Glutamatergic neuron (in vitro differentiated cells): ENCODE measurements at regions not wholly inside any gene's neighbourhood (a gene's known extent, or its start where the extent isn't known, plus 50 kb on each side); places are given as distances from the start of the nearest gene placed in this dataset.

Experiments used
- DNase-seq: peaks from one replicate; pipeline ENCODE4 v3.0.0; 2022
- H3K27ac Mint-ChIP-seq: one replicate; pipeline ENCODE4 v1.8.0; 2020; ENCODE audit warnings: mild to moderate bottlenecking, mixed read lengths, inconsistent platforms; ENCODE audit not compliant: unreplicated experiment
- H3K27me3 Mint-ChIP-seq: one replicate; pipeline ENCODE4 v1.8.0; 2020; ENCODE audit warnings: mild to moderate bottlenecking, moderate library complexity, mixed read lengths, inconsistent platforms; ENCODE audit not compliant: unreplicated experiment
- H3K36me3 Mint-ChIP-seq: one replicate; pipeline ENCODE4 v1.8.0; 2020; ENCODE audit warnings: mild to moderate bottlenecking, mixed read lengths, inconsistent platforms; ENCODE audit not compliant: unreplicated experiment
- H3K4me1 Mint-ChIP-seq: one replicate; pipeline ENCODE4 v1.8.0; 2020; ENCODE audit warnings: mild to moderate bottlenecking, low read depth, mixed read lengths, inconsistent platforms; ENCODE audit not compliant: unreplicated experiment
- H3K4me3 Mint-ChIP-seq: one replicate; pipeline ENCODE4 v1.8.0; 2020; ENCODE audit warnings: mild to moderate bottlenecking, mixed read lengths, inconsistent platforms; ENCODE audit not compliant: unreplicated experiment
- H3K9me3 Mint-ChIP-seq: one replicate; pipeline ENCODE4 v1.8.0; 2020; ENCODE audit warnings: mild to moderate bottlenecking, moderate library complexity, mixed read lengths, inconsistent platforms; ENCODE audit not compliant: unreplicated experiment
- CTCF ChIP-seq: fragments of 200-600 bp; sonication (generic); IDR thresholded peaks from one replicate; pipeline ENCODE4 v1.5.0; 2021; ENCODE audit not compliant: partially characterized antibody, unreplicated experiment

GRCh38 chr2:180579388-180579787 lies 401.0 kb upstream of the UBE2E3 start:
- Mint-ChIP-seq H3K9me3 (no peaks in the 10 kb centered on the region), H3K27ac (no peak overlapping the region), H3K4me1 (peaks cover 2% of the 10 kb centered on the region), H3K36me3 (no peaks in the 10 kb centered on the region), H3K27me3 (no peaks in the 10 kb centered on the region), H3K4me3 (no peak overlapping the region)
- no peak for TF ChIP-seq CTCF
- no peak for DNase-seq

GRCh38 chr2:180578441-180578840 lies 402.0 kb upstream of the UBE2E3 start:
- Mint-ChIP-seq H3K36me3 (no peaks in the 10 kb centered on the region), H3K27me3 (no peaks in the 10 kb centered on the region)

GRCh38 chr2:180577567-180577966 lies 402.8 kb upstream of the UBE2E3 start:
- Mint-ChIP-seq H3K9me3 (no peaks in the 10 kb centered on the region), H3K4me1 (peaks cover 2% of the 10 kb centered on the region), H3K27me3 (no peaks in the 10 kb centered on the region), H3K4me3 (no peak overlapping the region), H3K36me3 (no peaks in the 10 kb centered on the region), H3K27ac (no peak overlapping the region)
- DNase-seq = no peak
- no peak for TF ChIP-seq CTCF

More at GRCh38 chr2:180578441-180578840, 402.0 kb upstream of the UBE2E3 start:
- Mint-ChIP-seq H3K9me3 (no peaks in the 10 kb centered on the region), H3K4me3 (no peak overlapping the region), H3K27ac (no peak overlapping the region), H3K4me1 (peaks cover 2% of the 10 kb centered on the region)
- no peak for DNase-seq
- TF ChIP-seq CTCF = no peak

GRCh38 chr2:180573951-180574350 lies 406.5 kb upstream of the UBE2E3 start:
- Mint-ChIP-seq H3K27ac (no peak overlapping the region), H3K27me3 (no peaks in the 10 kb centered on the region), H3K4me3 (no peak overlapping the region), H3K9me3 (no peaks in the 10 kb centered on the region), H3K4me1 (peaks cover 2% of the 10 kb centered on the region), H3K36me3 (no peaks in the 10 kb centered on the region)
- TF ChIP-seq CTCF = no peak
- DNase-seq = no peak

- H3K27ac Mint-ChIP-seq = no peak overlapping the region
These were observed 408.1 kb upstream of the UBE2E3 start for GRCh38 chr2:180572346-180572745.

More at GRCh38 chr2:180572346-180572745, 408.1 kb upstream of the UBE2E3 start:
- Mint-ChIP-seq H3K27me3 (no peaks in the 10 kb centered on the region), H3K9me3 (no peaks in the 10 kb centered on the region), H3K36me3 (no peaks in the 10 kb centered on the region), H3K4me3 (no peak overlapping the region), H3K4me1 (peaks cover 3% of the 10 kb centered on the region)
- no peak for TF ChIP-seq CTCF
- no peak for DNase-seq
